ENCODE measurements at regions not wholly inside any gene's neighbourhood (a gene's known extent, or its start where the extent isn't known, plus 50 kb on each side); places are given as distances from the start of the nearest gene placed in this dataset.

- ATAC-seq = no peak
- Mint-ChIP-seq H3K36me3 (no peaks in the 10 kb centered on the region), H3K27ac (no peak overlapping the region), H3K4me1 (no peaks in the 10 kb centered on the region), H3K27me3 (no peaks in the 10 kb centered on the region), H3K9me3 (peaks cover 5% of the 10 kb centered on the region), H3K4me3 (no peak overlapping the region)
Measured at GRCh38 chr10:8596929-8597472, 542.5 kb downstream of the GATA3 start.

DNA sequence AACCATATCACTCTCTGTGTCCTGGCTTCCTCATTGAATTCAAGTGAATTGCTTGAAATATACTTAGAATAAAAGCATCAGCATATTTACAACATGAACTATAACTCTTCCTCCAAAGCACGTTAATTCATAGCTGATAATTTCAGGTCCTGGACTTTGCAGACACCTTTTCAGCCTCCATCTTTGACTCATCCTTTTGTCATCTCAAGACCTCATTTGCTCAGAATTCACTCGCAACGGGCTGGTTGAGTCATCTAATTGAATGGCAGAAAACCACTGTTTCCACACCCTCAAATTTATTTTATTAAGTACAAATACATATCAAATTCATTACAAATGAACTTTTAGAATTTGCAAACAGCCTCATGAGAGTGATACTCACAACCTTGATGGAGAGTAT lies 545.7 kb downstream of the GATA3 start:
- no peaks in the 10 kb centered on the region for H3K4me1 Mint-ChIP-seq
- H3K27ac Mint-ChIP-seq = no peak overlapping the region
- ATAC-seq = no peak
- H3K27me3 Mint-ChIP-seq = no peaks in the 10 kb centered on the region
- no peaks in the 10 kb centered on the region for H3K36me3 Mint-ChIP-seq
- H3K4me3 Mint-ChIP-seq = no peak overlapping the region
- H3K9me3 Mint-ChIP-seq = peaks cover 9% of the 10 kb centered on the region

DNA sequence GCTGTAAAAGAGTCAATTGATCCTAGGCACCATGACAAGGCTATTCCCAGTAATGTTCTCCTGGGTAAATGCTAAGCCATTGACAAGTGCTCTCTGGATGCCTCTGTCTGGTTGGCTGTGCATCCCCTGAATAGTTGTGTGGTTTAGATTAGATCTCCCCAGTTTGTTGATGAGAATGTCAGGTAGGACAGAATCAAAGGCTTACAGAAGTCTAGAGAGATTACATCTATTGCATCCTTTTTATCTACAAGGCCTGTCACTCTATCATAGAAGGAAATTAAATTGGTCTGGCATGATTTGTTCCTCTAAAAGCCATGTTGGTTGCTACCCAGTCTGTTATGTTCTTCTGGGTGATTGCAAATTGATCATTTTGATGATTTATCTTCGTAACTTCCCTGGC lies 548.3 kb downstream of the GATA3 start:
- Mint-ChIP-seq H3K4me1 (no peaks in the 10 kb centered on the region), H3K4me3 (no peak overlapping the region), H3K36me3 (no peaks in the 10 kb centered on the region), H3K9me3 (peaks cover 17% of the 10 kb centered on the region), H3K27ac (no peak overlapping the region), H3K27me3 (no peaks in the 10 kb centered on the region)
- ATAC-seq = no peak

DNA sequence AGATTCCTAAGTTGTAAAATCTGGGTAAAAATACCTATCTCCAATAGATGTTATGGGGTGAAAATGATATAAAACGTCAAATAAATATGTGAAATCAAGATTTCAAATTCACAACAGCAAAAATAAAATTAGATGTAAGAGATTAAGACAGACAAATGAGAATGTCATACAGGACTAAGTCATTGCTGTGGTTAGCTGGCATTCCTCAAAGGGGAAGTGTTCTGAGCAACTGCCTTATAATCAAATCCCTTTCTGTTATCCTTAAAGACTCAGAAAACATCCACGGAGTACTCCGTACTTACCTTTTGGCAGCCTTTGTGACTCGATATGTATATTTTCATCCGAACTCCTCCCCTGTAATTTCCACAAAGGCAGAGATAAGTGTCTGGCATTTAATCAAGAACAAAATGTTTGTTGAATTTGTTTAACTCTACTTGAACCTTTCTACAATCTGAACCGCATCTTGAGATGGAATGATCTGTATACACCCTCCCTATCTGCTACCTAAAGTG lies 559.6 kb downstream of the GATA3 start:
- Mint-ChIP-seq H3K9me3 (peaks cover 9% of the 10 kb centered on the region), H3K4me1 (peaks cover 11% of the 10 kb centered on the region), H3K27me3 (no peaks in the 10 kb centered on the region), H3K4me3 (no peak overlapping the region), H3K27ac (no peak overlapping the region), H3K36me3 (no peaks in the 10 kb centered on the region)
- ATAC-seq = no peak

GRCh38 chr10:8615118-8615517 lies 560.6 kb downstream of the GATA3 start:
- Mint-ChIP-seq H3K4me3 (no peak overlapping the region), H3K9me3 (peaks cover 13% of the 10 kb centered on the region), H3K27me3 (no peaks in the 10 kb centered on the region), H3K27ac (no peak overlapping the region), H3K36me3 (no peaks in the 10 kb centered on the region), H3K4me1 (peaks cover 11% of the 10 kb centered on the region)
- no peak for ATAC-seq

DNA sequence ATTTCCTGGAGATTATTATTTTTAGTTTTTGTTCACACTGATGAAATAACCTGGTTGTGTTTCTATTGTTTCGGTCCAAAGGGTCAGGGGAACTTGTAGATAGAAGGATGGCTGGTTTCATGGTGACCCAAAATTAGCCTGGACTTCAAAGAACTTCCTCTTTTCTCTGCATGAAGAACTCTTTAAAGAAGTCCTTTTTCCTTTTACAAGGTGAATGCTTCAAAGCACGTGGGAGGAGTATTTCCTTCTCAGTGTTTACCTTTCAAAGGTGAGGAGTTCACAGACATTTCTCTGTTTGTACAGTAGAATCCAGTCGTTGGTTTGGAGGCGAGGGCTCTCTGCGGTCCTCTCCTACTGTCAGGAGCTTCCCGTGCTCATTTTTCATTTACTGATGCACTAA lies 561.7 kb downstream of the GATA3 start:
- H3K27ac Mint-ChIP-seq = no peak overlapping the region
- no peak for ATAC-seq
- no peaks in the 10 kb centered on the region for H3K36me3 Mint-ChIP-seq
- peaks cover 11% of the 10 kb centered on the region for H3K4me1 Mint-ChIP-seq
- H3K27me3 Mint-ChIP-seq = no peaks in the 10 kb centered on the region
- H3K9me3 Mint-ChIP-seq = peaks cover 10% of the 10 kb centered on the region
- no peak overlapping the region for H3K4me3 Mint-ChIP-seq

- Mint-ChIP-seq H3K27ac (no peak overlapping the region), H3K36me3 (no peaks in the 10 kb centered on the region), H3K4me3 (no peak overlapping the region), H3K4me1 (peaks cover 11% of the 10 kb centered on the region), H3K27me3 (no peaks in the 10 kb centered on the region), H3K9me3 (peaks cover 4% of the 10 kb centered on the region)
- no peak for ATAC-seq
Measured at GRCh38 chr10:8617792-8618191, 563.3 kb downstream of the GATA3 start.

DNA sequence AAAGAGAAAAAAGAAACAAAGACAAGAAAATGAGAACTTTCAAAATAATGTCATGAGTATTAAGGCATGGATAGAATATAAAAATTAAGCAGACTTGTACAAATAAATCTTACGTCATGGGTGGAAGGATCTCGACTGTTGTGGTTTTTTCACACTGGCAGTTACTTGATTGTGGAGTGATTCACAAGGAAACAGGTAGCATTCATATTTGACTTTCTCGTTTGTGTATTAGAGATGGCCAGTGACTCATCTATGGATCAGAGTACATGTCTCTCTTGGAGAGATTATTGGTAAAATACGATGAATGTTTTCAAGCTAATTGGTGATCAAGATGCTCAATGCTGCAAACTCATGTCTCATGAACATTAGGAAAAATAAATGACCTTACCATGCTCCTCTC lies 564.3 kb downstream of the GATA3 start:
- no peak overlapping the region for H3K27ac Mint-ChIP-seq
- peaks cover 7% of the 10 kb centered on the region for H3K9me3 Mint-ChIP-seq
- no peak for ATAC-seq
- no peaks in the 10 kb centered on the region for H3K36me3 Mint-ChIP-seq
- peaks cover 11% of the 10 kb centered on the region for H3K4me1 Mint-ChIP-seq
- H3K27me3 Mint-ChIP-seq = no peaks in the 10 kb centered on the region
- H3K4me3 Mint-ChIP-seq = no peak overlapping the region

GRCh38 chr10:8628351-8628750 lies 573.9 kb downstream of the GATA3 start:
- H3K4me1 Mint-ChIP-seq = no peaks in the 10 kb centered on the region
- H3K27ac Mint-ChIP-seq = no peak overlapping the region
- H3K9me3 Mint-ChIP-seq = peaks cover 2% of the 10 kb centered on the region
- no peak overlapping the region for H3K4me3 Mint-ChIP-seq
- no peak for ATAC-seq
- H3K27me3 Mint-ChIP-seq = no peaks in the 10 kb centered on the region
- no peaks in the 10 kb centered on the region for H3K36me3 Mint-ChIP-seq

GRCh38 chr10:8633909-8634308 lies 579.4 kb downstream of the GATA3 start:
- Mint-ChIP-seq H3K4me3 (no peak overlapping the region), H3K9me3 (peaks cover 2% of the 10 kb centered on the region), H3K27ac (no peak overlapping the region), H3K36me3 (no peaks in the 10 kb centered on the region), H3K27me3 (no peaks in the 10 kb centered on the region), H3K4me1 (no peaks in the 10 kb centered on the region)
- ATAC-seq = no peak

DNA sequence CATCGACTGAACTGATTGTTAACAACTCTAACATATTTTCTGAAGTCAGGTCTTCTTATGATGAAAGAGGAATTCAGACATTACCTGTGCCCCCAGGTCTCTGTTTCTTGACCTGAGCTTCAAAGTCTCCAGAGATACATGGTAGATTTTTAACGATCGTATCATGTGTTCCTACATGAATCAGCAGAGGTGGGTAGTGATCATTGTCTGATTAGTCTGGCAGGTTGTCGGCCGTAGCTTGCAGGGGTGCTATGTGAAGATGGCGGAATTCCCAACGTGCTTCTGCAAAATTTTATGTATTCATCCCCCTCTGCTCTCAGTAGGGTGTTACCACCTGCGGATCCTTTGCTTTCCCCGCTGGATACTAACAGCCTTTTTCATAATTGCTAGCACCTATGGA lies 581.9 kb downstream of the GATA3 start:
- Mint-ChIP-seq H3K9me3 (no peaks in the 10 kb centered on the region), H3K27ac (no peak overlapping the region), H3K36me3 (no peaks in the 10 kb centered on the region), H3K27me3 (no peaks in the 10 kb centered on the region), H3K4me3 (no peak overlapping the region), H3K4me1 (no peaks in the 10 kb centered on the region)
- ATAC-seq = no peak

DNA sequence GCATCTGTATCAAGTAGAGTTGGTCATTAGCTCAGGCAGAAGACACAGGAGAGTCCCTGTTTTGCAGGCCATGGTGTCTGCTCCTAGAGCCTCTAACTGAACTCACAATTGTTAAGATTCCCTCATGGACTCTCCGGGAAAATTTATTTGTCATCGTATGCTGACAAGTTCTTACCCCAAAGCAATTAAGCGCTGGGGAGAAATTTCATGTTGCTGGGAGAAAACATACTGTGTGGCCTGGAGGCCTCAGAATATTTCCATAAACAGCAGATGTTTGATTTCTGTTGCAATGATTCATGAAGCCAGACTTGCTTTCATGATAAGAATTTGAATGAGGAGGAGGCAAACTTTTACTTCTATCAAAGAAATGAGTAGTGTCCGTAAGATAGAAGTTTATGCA lies 583.2 kb downstream of the GATA3 start:
- ATAC-seq = no peak
- Mint-ChIP-seq H3K4me3 (no peak overlapping the region), H3K36me3 (no peaks in the 10 kb centered on the region), H3K9me3 (peaks cover 10% of the 10 kb centered on the region), H3K27me3 (no peaks in the 10 kb centered on the region), H3K27ac (no peak overlapping the region), H3K4me1 (no peaks in the 10 kb centered on the region)

- Mint-ChIP-seq H3K9me3 (peaks cover 12% of the 10 kb centered on the region), H3K27ac (no peak overlapping the region), H3K4me3 (no peak overlapping the region), H3K27me3 (no peaks in the 10 kb centered on the region), H3K36me3 (no peaks in the 10 kb centered on the region), H3K4me1 (no peaks in the 10 kb centered on the region)
- ATAC-seq = no peak
Measured at GRCh38 chr10:8638088-8638672, 583.7 kb downstream of the GATA3 start.

DNA sequence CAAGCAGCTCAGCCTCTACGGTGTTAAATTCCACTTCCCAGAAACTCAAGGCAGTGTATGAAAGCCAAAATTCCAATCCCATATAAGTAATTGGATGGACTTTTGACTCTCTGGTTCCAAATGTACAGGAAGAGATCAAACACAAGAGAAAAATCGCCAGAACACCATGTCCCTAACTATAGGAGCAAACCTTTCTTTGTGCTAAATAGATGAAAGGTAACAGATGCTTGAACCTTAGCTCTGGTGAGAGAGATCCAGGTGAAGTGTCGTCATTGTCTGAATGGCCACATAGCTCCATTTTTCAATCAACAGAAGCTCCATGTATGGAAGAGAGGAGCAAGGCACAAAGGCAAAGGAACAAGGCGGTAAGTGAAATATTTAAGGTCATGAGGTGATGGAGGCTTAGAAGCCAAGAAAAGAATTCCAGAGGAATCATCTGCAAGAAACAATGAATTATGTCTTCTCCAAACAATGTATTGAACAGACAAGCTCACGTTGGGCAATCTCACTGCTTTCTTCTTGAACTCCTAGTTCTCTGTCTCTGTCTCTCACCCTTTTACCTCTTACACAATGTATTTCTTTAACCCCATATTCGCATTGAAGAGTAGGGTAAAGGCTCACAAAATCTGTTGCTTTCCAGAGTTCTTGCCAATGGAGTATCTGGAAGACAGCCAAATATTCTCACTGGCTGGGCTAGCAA lies 585.1 kb downstream of the GATA3 start:
- Mint-ChIP-seq H3K36me3 (no peaks in the 10 kb centered on the region), H3K4me1 (no peaks in the 10 kb centered on the region), H3K9me3 (peaks cover 12% of the 10 kb centered on the region), H3K27ac (no peak overlapping the region), H3K4me3 (no peak overlapping the region), H3K27me3 (no peaks in the 10 kb centered on the region)
- ATAC-seq = no peak

- Mint-ChIP-seq H3K27ac (no peak overlapping the region), H3K4me1 (no peaks in the 10 kb centered on the region)
Measured at GRCh38 chr10:8640301-8640700, 585.8 kb downstream of the GATA3 start.

DNA sequence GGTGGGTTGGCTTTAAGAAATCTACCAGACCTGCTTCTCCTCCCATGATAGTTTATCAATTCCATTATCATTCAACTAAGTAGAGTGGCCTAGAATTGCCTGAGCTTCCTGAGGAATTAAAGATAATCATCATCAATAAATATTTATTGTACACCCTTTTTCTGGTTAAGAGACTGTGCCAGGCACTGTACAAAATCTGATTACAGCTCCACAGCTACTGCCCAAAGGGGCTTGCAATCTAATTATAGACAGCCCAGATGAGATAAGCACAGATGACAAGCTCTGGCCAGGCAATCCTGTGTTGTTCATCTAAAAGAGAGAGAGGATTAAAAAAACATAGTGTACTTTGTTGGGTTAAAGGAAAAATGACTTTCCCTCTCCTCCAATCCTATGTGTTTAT lies 586.4 kb downstream of the GATA3 start:
- H3K4me3 Mint-ChIP-seq = no peak overlapping the region
- ATAC-seq = no peak
- no peaks in the 10 kb centered on the region for H3K4me1 Mint-ChIP-seq
- no peak overlapping the region for H3K27ac Mint-ChIP-seq
- H3K27me3 Mint-ChIP-seq = no peaks in the 10 kb centered on the region
- no peaks in the 10 kb centered on the region for H3K36me3 Mint-ChIP-seq
- peaks cover 12% of the 10 kb centered on the region for H3K9me3 Mint-ChIP-seq

More at GRCh38 chr10:8640301-8640700, 585.8 kb downstream of the GATA3 start:
- Mint-ChIP-seq H3K4me3 (no peak overlapping the region), H3K36me3 (no peaks in the 10 kb centered on the region), H3K27me3 (no peaks in the 10 kb centered on the region), H3K9me3 (peaks cover 12% of the 10 kb centered on the region)
- ATAC-seq = no peak

All from stimulated activated memory B cell treated with anti-CD40 and anti-IgM and Interleukin-4, amounts not matched to agents 10 μg/mL and 1 μg/mL and 100 μg/mL, for 72 hours (primary cell).